Neural progenitor cell (in vitro differentiated cells): ENCODE measurements at regions not wholly inside any gene's neighbourhood (a gene's known extent, or its start where the extent isn't known, plus 50 kb on each side); places are given as distances from the start of the nearest gene placed in this dataset.

ENCODE experiments used
- DNase-seq: peaks from one replicate; pipeline ENCODE4 v3.0.0-alpha.2; 2016; ENCODE audit warnings: low spot score
- H2AFZ ChIP-seq: fragments of 200-600 bp; sonication (generic); replicated peaks from 2 replicates; pipeline ENCODE4 v1.6.1; 2016; ENCODE audit warnings: antibody characterized with exemption
- H3F3A ChIP-seq: fragments of 200-600 bp; sonication (generic); 2 replicates; pipeline ENCODE4 v1.6.1; 2016; ENCODE audit warnings: antibody characterized with exemption, low read depth
- H3K27ac ChIP-seq: fragments of 200-600 bp; sonication (generic); 2 replicates; pipeline ENCODE4 v1.5.1; 2016; ENCODE audit warnings: mild to moderate bottlenecking
- H3K27me3 ChIP-seq: fragments of 200-600 bp; sonication (generic); 2 replicates; pipeline ENCODE4 v1.6.1; 2016; ENCODE audit warnings: mild to moderate bottlenecking, moderate library complexity
- H3K36me3 ChIP-seq: fragments of 200-600 bp; sonication (generic); 2 replicates; pipeline ENCODE4 v1.5.1; 2016
- H3K4me1 ChIP-seq: fragments of 200-600 bp; sonication (generic); 2 replicates; pipeline ENCODE4 v1.6.1; 2016; ENCODE audit warnings: mixed run types
- H3K4me2 ChIP-seq: fragments of 200-600 bp; sonication (generic); 2 replicates; pipeline ENCODE4 v1.6.1; 2016
- H3K4me3 ChIP-seq: fragments of 200-600 bp; sonication (generic); 2 replicates; pipeline ENCODE4 v1.5.1; 2016
- H3K79me2 ChIP-seq: fragments of 200-600 bp; sonication (generic); 2 replicates; pipeline ENCODE4 v1.6.1; 2016; ENCODE audit warnings: low read depth
- H3K9ac ChIP-seq: fragments of 200-600 bp; sonication (generic); 2 replicates; pipeline ENCODE4 v1.6.1; 2016
- H3K9me3 ChIP-seq: fragments of 200-600 bp; sonication (generic); 2 replicates; pipeline ENCODE4 v1.5.1; 2016; ENCODE audit warnings: low read depth
- H4K20me1 ChIP-seq: fragments of 200-600 bp; sonication (generic); 2 replicates; pipeline ENCODE4 v1.6.1; 2016; ENCODE audit warnings: low read depth
- H3K27ac Mint-ChIP-seq: 3 replicates; pipeline ENCODE4 v1.8.0; 2021; ENCODE audit warnings: mixed read lengths
- H3K27me3 Mint-ChIP-seq: 2 replicates; pipeline ENCODE4 v1.8.0; 2022; ENCODE audit warnings: low read depth, mild to moderate bottlenecking, inconsistent platforms, moderate library complexity, mixed read lengths; ENCODE audit not compliant: insufficient read depth
- H3K36me3 Mint-ChIP-seq: 3 replicates; pipeline ENCODE4 v1.8.0; 2021; ENCODE audit warnings: mixed read lengths
- H3K4me1 Mint-ChIP-seq: 3 replicates; pipeline ENCODE4 v1.8.0; 2021; ENCODE audit warnings: mixed read lengths
- H3K4me3 Mint-ChIP-seq: 3 replicates; pipeline ENCODE4 v1.8.0; 2021; ENCODE audit warnings: mild to moderate bottlenecking, moderate library complexity, mixed read lengths
- H3K9me3 Mint-ChIP-seq: 3 replicates; pipeline ENCODE4 v1.8.0; 2020; ENCODE audit warnings: mixed read lengths
- EZH2 ChIP-seq: fragments of 200-600 bp; sonication (generic); IDR thresholded peaks from 2 replicates; pipeline ENCODE4 v1.6.1; 2017; ENCODE audit warnings: antibody characterized with exemption, mild to moderate bottlenecking, moderate library complexity
- EZH2phosphoT487 ChIP-seq: fragments of 200-600 bp; sonication (generic); IDR thresholded peaks from 2 replicates; pipeline ENCODE4 v1.6.1; 2017; ENCODE audit warnings: antibody characterized with exemption
- TF ChIP-seq, protein P1 (sequence below): fragments of 200-600 bp; sonication (generic); IDR thresholded peaks from 2 replicates; pipeline ENCODE4 v1.5.1; 2017; ENCODE audit warnings: antibody characterized with exemption, mild to moderate bottlenecking

DNA sequence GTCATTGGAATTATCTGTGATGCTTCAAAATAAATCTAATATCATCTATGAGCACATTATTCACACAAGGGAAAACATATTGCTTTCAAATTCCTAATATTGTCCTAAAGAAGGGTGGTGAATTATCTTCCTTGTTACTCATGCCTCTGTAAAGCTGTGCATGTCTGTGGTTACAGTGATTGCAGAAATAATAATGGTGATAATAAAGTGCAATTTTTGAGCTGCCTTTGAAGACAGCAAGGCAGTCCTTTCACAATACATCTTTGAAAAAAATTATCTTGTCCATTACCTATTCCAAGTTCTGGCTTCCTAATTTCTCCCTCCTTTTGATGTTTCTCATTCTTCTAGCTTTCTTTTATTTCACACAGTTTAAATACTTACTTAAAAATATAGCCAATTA, 442.1 kb upstream of the EYS start:
- no peaks in the 10 kb centered on the region for H3K36me3 ChIP-seq
- TF ChIP-seq EZH2phosphoT487: no peak
- TF ChIP-seq, protein P1, sequence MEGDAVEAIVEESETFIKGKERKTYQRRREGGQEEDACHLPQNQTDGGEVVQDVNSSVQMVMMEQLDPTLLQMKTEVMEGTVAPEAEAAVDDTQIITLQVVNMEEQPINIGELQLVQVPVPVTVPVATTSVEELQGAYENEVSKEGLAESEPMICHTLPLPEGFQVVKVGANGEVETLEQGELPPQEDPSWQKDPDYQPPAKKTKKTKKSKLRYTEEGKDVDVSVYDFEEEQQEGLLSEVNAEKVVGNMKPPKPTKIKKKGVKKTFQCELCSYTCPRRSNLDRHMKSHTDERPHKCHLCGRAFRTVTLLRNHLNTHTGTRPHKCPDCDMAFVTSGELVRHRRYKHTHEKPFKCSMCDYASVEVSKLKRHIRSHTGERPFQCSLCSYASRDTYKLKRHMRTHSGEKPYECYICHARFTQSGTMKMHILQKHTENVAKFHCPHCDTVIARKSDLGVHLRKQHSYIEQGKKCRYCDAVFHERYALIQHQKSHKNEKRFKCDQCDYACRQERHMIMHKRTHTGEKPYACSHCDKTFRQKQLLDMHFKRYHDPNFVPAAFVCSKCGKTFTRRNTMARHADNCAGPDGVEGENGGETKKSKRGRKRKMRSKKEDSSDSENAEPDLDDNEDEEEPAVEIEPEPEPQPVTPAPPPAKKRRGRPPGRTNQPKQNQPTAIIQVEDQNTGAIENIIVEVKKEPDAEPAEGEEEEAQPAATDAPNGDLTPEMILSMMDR: no peak
- no peak for TF ChIP-seq EZH2
- H2AFZ ChIP-seq: no peak overlapping the region
- H3K27me3 ChIP-seq: no peaks in the 10 kb centered on the region
- Mint-ChIP-seq H3K4me3 (no peak overlapping the region), H3K4me1 (no peaks in the 10 kb centered on the region), H3K9me3 (no peaks in the 10 kb centered on the region), H3K27ac (no peak overlapping the region), H3K36me3 (no peaks in the 10 kb centered on the region), H3K27me3 (peaks cover 2% of the 10 kb centered on the region)
- DNase-seq: no peak
- no peak overlapping the region for H3K4me3 ChIP-seq
- H3K79me2 ChIP-seq: no peaks in the 10 kb centered on the region
- H3K4me2 ChIP-seq: no peak overlapping the region
- H4K20me1 ChIP-seq: no peaks in the 10 kb centered on the region
- no peaks in the 10 kb centered on the region for H3K4me1 ChIP-seq
- H3K27ac ChIP-seq: no peak overlapping the region
- no peaks in the 10 kb centered on the region for H3F3A ChIP-seq
- no peak overlapping the region for H3K9ac ChIP-seq
- no peaks in the 10 kb centered on the region for H3K9me3 ChIP-seq

DNA sequence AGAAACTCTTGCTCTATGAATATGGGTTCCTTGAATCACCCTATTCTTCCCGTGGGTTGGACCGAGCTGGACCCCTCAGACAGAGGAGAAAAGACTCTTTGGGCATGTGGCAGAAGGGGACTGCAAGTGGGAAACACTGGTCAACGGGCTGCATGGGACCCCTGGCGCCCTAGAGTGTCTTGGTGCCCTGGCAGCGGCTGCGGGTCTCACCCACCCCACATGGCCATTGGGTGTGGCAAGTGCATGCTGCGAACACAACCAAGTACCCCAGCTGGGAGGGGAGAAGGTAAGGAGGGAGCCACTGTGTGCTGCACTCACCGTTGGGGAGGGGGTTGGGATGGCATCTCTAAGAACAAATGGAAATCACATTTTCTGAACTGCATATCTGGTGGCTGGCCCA, 438.8 kb upstream of the EYS start:
- H3F3A ChIP-seq: no peaks in the 10 kb centered on the region
- TF ChIP-seq EZH2: no peak
- TF ChIP-seq EZH2phosphoT487: no peak
- TF ChIP-seq, protein P1: no peak
- H3K4me1 ChIP-seq: no peaks in the 10 kb centered on the region
- no peak overlapping the region for H3K4me2 ChIP-seq
- H3K27ac ChIP-seq: no peak overlapping the region
- no peaks in the 10 kb centered on the region for H3K9me3 ChIP-seq
- DNase-seq: no peak
- H3K36me3 ChIP-seq: no peaks in the 10 kb centered on the region
- H3K79me2 ChIP-seq: no peaks in the 10 kb centered on the region
- Mint-ChIP-seq H3K9me3 (no peaks in the 10 kb centered on the region), H3K4me1 (no peaks in the 10 kb centered on the region), H3K4me3 (no peak overlapping the region), H3K27me3 (peaks cover 2% of the 10 kb centered on the region), H3K27ac (no peak overlapping the region), H3K36me3 (no peaks in the 10 kb centered on the region)
- H3K9ac ChIP-seq: no peak overlapping the region
- no peak overlapping the region for H3K4me3 ChIP-seq
- no peak overlapping the region for H2AFZ ChIP-seq
- H3K27me3 ChIP-seq: no peaks in the 10 kb centered on the region
- no peaks in the 10 kb centered on the region for H4K20me1 ChIP-seq

DNA sequence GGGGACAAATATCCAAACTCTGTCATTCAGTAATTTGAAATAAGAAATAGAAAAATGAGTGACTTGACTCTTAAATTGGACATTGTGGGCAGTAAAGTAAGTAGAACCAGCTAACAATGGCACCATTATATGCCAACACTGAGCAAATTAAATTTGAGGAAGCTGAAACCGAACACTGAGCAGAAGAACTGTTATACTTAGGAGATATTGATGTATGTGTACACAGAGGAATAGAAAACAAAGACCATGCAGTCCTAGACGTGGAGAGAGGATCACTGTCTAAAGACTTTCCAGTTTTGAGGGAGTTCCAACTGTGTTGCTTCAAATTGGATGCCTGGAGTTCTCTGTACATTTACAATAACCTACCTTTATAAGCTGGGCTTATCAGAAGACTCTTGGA, 427.0 kb upstream of the EYS start:
- H3K4me1 Mint-ChIP-seq: no peaks in the 10 kb centered on the region
- H3K9me3 Mint-ChIP-seq: peaks cover 5% of the 10 kb centered on the region
- Histone ChIP-seq H3K79me2 (no peaks in the 10 kb centered on the region), H3K4me1 (no peaks in the 10 kb centered on the region), H3F3A (no peaks in the 10 kb centered on the region), H3K27me3 (no peaks in the 10 kb centered on the region), H3K27ac (no peak overlapping the region), H2AFZ (no peak overlapping the region), H3K9me3 (no peaks in the 10 kb centered on the region), H3K4me2 (no peak overlapping the region), H3K36me3 (no peaks in the 10 kb centered on the region), H4K20me1 (no peaks in the 10 kb centered on the region), H3K4me3 (no peak overlapping the region), H3K9ac (no peak overlapping the region)
- no peak for DNase-seq
- H3K27ac Mint-ChIP-seq: no peak overlapping the region
- H3K27me3 Mint-ChIP-seq: no peaks in the 10 kb centered on the region
- H3K36me3 Mint-ChIP-seq: no peaks in the 10 kb centered on the region
- H3K4me3 Mint-ChIP-seq: no peak overlapping the region
- TF ChIP-seq, protein P1: no peak
- TF ChIP-seq EZH2phosphoT487 (no peak), EZH2 (no peak)

DNA sequence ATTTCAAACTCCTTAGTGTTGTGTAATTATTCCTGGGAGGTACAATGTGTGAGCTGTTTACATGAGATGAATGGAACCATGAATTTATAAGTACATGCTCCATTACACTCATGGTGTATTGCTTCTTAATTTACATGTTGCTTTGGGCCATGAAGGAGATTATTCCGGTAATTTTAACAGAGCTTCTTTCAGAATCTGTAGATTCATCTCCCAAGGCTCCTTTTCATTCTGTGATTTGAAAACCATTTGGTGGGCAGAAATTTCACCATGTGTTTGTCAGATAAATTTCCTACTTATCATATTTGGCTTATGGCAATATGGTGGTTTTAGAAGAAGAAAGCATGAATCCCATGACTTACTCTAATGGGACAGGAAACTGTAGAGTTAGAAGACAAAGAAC, 421.6 kb upstream of the EYS start:
- Histone ChIP-seq H2AFZ (no peak overlapping the region), H3K9ac (no peak overlapping the region), H3K9me3 (no peaks in the 10 kb centered on the region), H3K36me3 (no peaks in the 10 kb centered on the region), H3K4me1 (no peaks in the 10 kb centered on the region), H4K20me1 (no peaks in the 10 kb centered on the region), H3K79me2 (no peaks in the 10 kb centered on the region), H3K27ac (no peak overlapping the region), H3K27me3 (no peaks in the 10 kb centered on the region), H3F3A (no peaks in the 10 kb centered on the region), H3K4me3 (no peak overlapping the region), H3K4me2 (no peak overlapping the region)
- Mint-ChIP-seq H3K27ac (no peak overlapping the region), H3K36me3 (no peaks in the 10 kb centered on the region), H3K4me3 (no peak overlapping the region), H3K27me3 (no peaks in the 10 kb centered on the region), H3K9me3 (no peaks in the 10 kb centered on the region), H3K4me1 (peaks cover 10% of the 10 kb centered on the region)
- TF ChIP-seq, protein P1: no peak
- TF ChIP-seq EZH2phosphoT487: no peak
- no peak for TF ChIP-seq EZH2
- no peak for DNase-seq
